GM18511 (cell line): ENCODE measurements at regions not wholly inside any gene's neighbourhood (a gene's known extent, or its start where the extent isn't known, plus 50 kb on each side); places are given as distances from the start of the nearest gene placed in this dataset.
A peak's percentile ranks its signal among the peaks of the same experiment; 100 is the strongest.

Experiments
- ATAC-seq: cut with Tn5 transposase; IDR thresholded peaks from one replicate; pipeline ENCODE4 v1.9.1; 2021; ENCODE audit warnings: mild to moderate bottlenecking, moderate library complexity; ENCODE audit not compliant: unreplicated experiment

DNA sequence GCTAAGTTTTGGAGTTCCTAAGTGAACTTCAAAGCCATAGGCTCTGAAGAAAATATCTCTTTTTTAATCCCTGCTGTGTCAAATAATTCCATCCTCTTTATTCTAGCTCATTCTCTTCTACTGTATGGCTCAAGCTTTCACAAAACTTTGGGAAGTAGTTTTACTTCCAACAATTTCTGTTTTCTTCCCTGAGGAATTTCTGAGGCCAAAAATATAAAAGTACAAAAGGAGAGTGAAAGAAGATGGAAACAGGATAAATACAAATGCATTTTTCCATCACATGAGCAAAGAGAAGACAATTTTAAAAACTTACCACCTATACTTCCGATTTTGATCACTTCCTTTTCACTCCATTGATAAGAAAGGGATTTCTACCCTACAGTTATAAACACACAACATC lies 585.7 kb upstream of the DAB2 start:
- no peak for ATAC-seq

- no peak for ATAC-seq
Observed at GRCh38 chr5:40006260-40006659, 581.5 kb upstream of the DAB2 start.

DNA sequence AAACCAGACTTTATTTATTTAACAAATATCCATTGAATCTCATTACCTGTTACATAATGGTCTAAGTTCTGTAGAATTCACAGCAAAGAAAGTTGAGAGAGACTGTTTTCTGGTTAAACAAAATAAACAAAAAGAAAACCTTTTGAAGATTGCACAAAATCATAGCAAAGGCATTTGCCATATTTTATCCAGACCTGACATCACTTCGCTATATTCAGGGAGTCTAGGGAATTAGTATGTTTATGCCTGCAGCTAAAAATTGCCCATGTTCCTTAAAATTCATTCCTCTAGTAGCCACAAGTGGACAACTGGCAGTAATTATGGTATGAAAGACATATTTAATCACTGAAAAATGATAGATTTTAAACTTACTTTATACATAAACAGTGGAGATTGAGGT lies 577.0 kb upstream of the DAB2 start:
- ATAC-seq, result no peak

DNA sequence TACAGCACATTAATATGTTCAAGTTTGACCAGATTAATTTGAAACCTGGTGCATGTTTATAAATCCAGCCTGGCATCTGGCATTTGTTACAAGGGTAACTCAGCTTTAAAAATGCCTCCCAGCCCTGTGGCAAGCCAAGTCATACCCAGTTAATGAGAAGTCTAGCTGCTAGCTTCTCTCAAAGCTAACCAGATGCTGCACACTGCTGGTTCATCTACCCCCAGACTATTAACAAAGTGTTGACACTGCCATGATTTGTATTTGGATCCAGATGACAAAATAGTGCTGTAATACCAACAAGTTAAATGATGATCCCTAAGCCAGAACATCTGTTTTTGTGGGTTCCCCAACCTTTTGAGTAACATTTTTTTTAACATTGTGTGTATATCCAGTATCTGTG lies 573.7 kb upstream of the DAB2 start:
- no peak for ATAC-seq

DNA sequence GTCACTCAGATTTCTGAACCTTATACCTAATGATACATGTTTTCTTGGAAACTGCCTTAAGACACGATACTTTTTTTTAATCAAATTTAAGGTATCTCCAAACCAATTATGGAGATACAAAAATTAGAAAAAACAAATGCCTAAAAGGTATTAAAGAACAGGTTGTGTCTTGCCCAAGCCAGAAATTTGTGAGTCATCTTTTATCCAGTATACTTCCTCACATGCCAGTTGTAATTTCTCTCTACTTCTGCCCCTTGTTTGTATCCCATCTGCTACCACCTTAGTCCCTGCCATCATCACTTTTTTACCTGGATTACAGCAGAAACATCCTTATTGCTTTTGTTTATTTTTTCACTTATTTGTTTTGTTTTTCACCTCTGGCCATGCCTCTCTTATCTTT lies 571.2 kb upstream of the DAB2 start:
- no peak for ATAC-seq

DNA sequence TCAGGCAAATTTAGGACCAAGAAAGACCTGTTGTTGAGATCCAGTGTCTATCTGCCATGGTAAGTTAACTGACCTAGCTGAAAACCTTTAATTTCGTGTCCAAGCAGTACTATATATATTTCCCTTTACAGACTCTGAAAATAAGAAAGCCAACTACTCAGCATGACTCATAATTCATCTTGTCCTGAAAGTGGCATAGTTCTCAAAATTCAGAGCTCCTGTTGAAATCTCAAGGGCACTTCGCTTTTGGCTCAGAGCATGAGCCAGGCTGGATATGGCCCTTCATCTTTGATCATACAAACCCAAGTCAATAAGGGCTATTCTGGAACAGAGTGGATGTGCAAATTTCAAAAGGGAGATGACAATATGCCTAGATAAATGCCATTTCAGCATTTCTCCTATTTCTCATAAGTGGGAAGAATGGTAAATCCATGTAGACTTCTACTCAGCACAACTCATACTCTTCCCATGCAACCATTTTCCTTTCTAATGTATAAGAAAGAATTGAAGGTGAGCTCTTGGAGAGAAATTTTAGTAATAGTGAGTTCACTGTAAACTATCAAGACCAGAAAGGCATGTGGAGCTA lies 567.9 kb upstream of the DAB2 start:
- ATAC-seq, result no peak

GRCh38 chr5:39986614-39987013 lies 561.8 kb upstream of the DAB2 start:
- no peak for ATAC-seq

- no peak for ATAC-seq
Observed at GRCh38 chr5:39980056-39980455, 555.3 kb upstream of the DAB2 start.

DNA sequence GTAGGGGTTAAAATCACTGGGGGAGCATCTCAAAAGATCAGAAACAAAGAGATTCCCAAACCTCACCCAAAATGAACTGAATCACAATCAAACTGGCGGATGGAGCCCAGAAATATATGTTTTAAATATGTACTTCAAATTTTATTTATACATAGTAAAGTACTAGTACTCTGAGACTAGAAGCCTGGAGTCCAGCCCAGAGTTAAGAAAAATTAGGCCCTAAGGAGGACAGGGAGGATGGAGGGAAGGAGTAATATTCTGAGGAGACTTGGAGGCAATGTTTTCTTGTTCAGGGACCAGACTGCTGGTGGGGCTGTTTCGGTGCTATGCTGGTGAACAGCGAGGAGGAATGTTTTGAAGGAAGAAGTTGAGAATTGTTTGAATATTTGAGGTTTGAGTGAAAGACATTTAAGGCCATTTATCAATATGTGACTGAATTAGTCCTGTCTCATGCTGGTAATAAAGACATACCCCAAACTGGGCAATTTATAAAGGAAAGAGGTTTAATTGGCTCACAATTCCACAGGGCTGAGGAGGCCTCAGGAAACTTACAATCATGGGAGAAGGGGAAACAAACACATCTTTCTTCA lies 552.4 kb upstream of the DAB2 start:
- no peak for ATAC-seq

DNA sequence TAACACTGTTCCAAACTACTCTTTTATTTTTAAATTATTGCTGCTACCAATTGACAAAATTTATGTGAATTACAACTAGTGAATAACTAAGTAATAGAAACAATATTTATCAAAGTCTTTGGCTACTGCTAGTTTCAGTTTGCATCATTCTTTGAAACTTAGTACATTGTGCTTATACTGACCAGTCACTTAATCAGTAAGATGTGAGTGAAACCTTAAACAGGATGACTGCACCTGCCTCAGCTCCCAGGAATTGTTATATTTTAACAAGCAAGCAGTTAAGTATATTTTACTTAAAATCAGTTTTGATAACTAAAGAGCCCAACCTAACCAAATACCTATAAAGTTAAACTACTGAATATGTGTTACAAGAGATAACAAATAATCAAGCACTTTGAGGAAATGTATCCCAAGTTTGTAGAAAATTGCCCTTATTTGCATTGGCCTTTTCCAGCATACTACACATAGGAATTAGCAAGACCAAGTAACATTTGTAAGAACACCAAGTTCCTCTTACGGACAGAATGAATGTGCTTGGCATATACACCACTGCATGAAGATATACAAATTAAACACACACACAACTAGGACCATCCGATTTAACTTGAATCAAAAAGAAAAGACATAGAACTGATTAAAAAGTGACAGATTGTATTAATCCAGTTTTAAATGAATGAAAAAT lies 545.5 kb upstream of the DAB2 start:
- ATAC-seq, result no peak

DNA sequence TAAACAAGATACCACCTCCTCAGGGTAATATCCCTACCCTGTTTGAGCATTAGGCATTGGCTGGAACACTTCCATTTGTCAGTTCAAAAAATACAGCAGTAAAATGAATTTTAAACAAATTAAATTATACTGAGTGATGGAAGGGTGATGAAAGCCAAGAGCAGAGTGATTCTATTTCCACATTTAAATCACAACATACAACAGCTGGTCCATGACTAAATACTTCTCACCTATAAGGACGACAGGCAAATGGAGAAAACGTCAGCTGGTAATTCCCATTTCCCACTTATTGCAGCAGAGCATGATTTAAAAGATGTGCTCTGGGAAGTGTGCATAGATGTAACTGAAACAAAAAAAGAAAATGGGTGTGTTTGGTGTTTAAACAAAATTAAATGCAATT lies 543.6 kb upstream of the DAB2 start:
- ATAC-seq, result no peak

DNA sequence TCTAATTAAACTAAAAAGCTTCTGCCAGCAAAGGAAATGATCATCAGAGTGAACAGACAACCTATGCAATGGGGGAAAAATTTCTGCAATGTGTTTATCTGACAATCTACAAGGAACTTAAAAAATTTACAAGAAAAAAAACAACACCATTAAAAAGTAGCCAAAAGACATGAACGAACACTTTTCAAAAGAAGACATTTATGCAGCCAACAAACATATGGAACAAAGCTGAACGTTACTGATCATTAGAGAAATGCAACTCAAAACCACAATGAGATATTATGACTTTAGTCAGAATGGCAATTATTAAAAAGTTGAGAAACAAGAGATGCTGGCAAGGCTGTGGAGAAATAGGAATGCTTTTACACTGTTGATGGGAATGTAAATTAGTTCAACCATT lies 530.4 kb upstream of the DAB2 start:
- ATAC-seq, result no peak

DNA sequence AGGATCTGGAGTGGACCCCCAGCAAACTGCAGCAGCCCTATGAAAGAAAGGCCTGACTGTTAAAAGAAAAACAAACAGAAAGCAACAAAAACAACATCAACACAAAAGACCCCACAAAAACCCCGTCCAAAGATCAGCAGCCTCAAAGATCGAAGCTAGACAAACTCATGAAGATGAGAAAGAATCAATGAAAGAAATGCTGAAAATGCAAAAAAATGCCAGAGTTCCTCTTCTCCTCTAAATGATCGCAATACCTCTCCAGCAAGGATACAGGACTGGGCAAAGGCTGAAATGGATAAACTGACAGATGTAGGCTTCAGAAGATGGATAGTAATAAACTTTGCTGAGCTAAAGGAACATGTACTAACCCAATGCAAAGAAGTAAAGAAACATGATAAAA lies 526.3 kb upstream of the DAB2 start:
- no peak for ATAC-seq

GRCh38 chr5:39948867-39949468 lies 524.2 kb upstream of the DAB2 start:
- ATAC-seq, result peak; percentile 91

DNA sequence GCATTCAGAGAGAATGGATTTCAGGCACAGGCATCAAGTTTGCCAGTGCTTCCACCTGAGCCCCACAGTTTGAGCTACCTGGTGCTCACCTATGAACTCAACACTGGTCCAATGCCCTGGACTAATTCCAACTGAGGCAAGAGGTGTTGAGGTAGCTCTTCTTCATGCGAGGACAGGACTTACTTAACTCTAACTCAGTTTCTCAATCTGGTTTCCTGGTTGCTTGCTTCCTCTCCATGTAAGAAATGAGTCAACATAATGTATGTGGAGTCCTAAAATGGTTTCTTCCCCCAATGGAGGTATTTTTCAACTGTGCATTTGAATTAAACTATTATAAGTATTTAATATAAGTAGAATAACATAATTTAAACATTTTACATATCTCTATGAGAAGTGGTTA lies 523.6 kb upstream of the DAB2 start:
- no peak for ATAC-seq

DNA sequence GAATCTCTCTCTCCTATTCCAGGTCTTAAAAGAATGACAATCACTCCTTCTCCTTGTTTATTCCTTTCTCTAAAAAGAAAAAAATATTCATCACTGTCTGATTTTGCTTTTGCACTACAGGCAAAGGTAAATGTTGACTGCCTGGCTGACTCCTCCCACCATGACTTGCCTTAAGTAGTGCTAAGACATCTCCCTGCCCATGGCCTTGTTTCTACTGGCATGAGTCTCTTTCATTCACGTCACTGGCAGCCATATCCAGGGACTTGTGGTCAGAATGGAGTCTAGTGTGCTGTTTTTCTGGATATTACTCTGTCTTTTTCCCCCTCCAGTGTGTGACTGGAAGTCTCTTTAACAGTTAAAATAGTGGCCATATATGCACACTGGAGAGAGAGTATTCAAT lies 522.9 kb upstream of the DAB2 start:
- ATAC-seq, result no peak

GRCh38 chr5:39946356-39947045 lies 521.7 kb upstream of the DAB2 start:
- ATAC-seq, result no peak

- no peak for ATAC-seq
Observed at GRCh38 chr5:39945870-39946269, 521.1 kb upstream of the DAB2 start.

DNA sequence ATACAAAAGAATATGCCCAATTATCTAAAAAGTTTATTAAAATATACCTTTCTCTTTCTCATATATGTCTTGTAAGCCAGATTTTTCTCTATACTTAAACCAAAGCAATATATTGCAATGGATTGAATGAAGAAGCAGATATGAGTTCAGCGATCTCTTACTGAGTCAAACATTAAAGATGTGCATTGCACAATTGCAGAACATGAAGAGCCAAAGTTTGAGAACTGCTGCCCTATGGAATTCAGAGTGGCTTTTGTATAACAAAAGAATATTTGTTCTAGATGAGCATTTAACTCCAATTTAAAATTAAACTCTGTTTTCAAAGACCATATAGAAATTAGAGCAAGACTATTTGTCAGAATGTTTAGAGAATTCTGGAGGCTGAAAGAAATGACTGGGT lies 519.0 kb upstream of the DAB2 start:
- ATAC-seq, result no peak

GRCh38 chr5:39942606-39943005 lies 517.8 kb upstream of the DAB2 start:
- no peak for ATAC-seq

GRCh38 chr5:39941416-39941815 lies 516.6 kb upstream of the DAB2 start:
- ATAC-seq, result no peak

GRCh38 chr5:39934830-39935229 lies 510.1 kb upstream of the DAB2 start:
- ATAC-seq, result no peak
